HEK293T (cell line): ENCODE measurements at regions not wholly inside any gene's neighbourhood (a gene's known extent, or its start where the extent isn't known, plus 50 kb on each side); places are given as distances from the start of the nearest gene placed in this dataset.

Experiments used
- ARNT ChIP-seq: fragments of 450-650 bp; IDR thresholded peaks from 2 replicates; pipeline ENCODE4 v1.6.1; 2017; ENCODE audit warnings: mild to moderate bottlenecking
- BHLHE40 ChIP-seq: fragments of 450-650 bp; IDR thresholded peaks from 2 replicates; pipeline ENCODE4 v1.6.1; 2016; ENCODE audit warnings: mild to moderate bottlenecking, moderate library complexity, borderline replicate concordance
- CTBP1 ChIP-seq: fragments of 450-650 bp; IDR thresholded peaks from 2 replicates; pipeline ENCODE4 v1.6.1; 2016; ENCODE audit warnings: borderline replicate concordance
- ELF4 ChIP-seq: fragments of 450-650 bp; IDR thresholded peaks from 2 replicates; pipeline ENCODE4 v1.6.1; 2017; ENCODE audit warnings: antibody characterized with exemption
- FOXA1 ChIP-seq: fragments of 450-650 bp; IDR thresholded peaks from 2 replicates; pipeline ENCODE4 v1.6.1; 2016; ENCODE audit warnings: mild to moderate bottlenecking
- FOXK2 ChIP-seq: fragments of 450-650 bp; IDR thresholded peaks from 2 replicates; pipeline ENCODE4 v1.6.1; 2016; ENCODE audit warnings: mild to moderate bottlenecking
- FOXM1 ChIP-seq: fragments of 450-650 bp; IDR thresholded peaks from 2 replicates; pipeline ENCODE4 v1.6.1; 2017; ENCODE audit warnings: mild to moderate bottlenecking, borderline replicate concordance
- L3MBTL2 ChIP-seq: fragments of 450-650 bp; conservative IDR thresholded peaks from 2 replicates; pipeline ENCODE4 v1.6.1; 2016; ENCODE audit warnings: mild to moderate bottlenecking
- LEF1 ChIP-seq: fragments of 450-650 bp; IDR thresholded peaks from 2 replicates; pipeline ENCODE4 v1.6.1; 2017; ENCODE audit warnings: mild to moderate bottlenecking, borderline replicate concordance
- NFRKB ChIP-seq: fragments of 450-650 bp; IDR thresholded peaks from 2 replicates; pipeline ENCODE4 v1.6.1; 2016; ENCODE audit warnings: mild to moderate bottlenecking, moderate library complexity
- SP1 ChIP-seq: fragments of 450-650 bp; IDR thresholded peaks from 2 replicates; pipeline ENCODE4 v1.6.1; 2017
- SUZ12 ChIP-seq: fragments of 450-650 bp; IDR thresholded peaks from 2 replicates; pipeline ENCODE4 v1.6.1; 2016; ENCODE audit warnings: mild to moderate bottlenecking
- TARDBP ChIP-seq: fragments of 450-650 bp; IDR thresholded peaks from 2 replicates; pipeline ENCODE4 v1.6.1; 2016
- ZNF384 ChIP-seq: fragments of 450-650 bp; IDR thresholded peaks from 2 replicates; pipeline ENCODE4 v1.6.1; 2016

- TF ChIP-seq NFRKB: no peak
- TF ChIP-seq ARNT: no peak
- TF ChIP-seq BHLHE40: no peak
- no peak for TF ChIP-seq L3MBTL2
- no peak for TF ChIP-seq SUZ12
- no peak for TF ChIP-seq SP1
- no peak for TF ChIP-seq ZNF384
- TF ChIP-seq FOXK2: no peak
- no peak for TF ChIP-seq ELF4
- no peak for TF ChIP-seq FOXM1
- no peak for TF ChIP-seq CTBP1
- TF ChIP-seq TARDBP: no peak
- TF ChIP-seq FOXA1: no peak
- TF ChIP-seq LEF1: no peak
Observed at GRCh38 chr17:51486885-51487520, 226.7 kb downstream of the UTP18 start.
